HG02981 (cell line): ENCODE measurements at regions not wholly inside any gene's neighbourhood (a gene's known extent, or its start where the extent isn't known, plus 50 kb on each side); places are given as distances from the start of the nearest gene placed in this dataset.
"Not testable (repeated sequence)": the region's sequence is repeated elsewhere in the genome, so short reads cannot be mapped to it uniquely, and the experiment has no call there.

Experiments
- ATAC-seq: cut with Tn5 transposase; IDR thresholded peaks from one replicate; pipeline ENCODE4 v1.9.1; 2021; ENCODE audit warnings: mild to moderate bottlenecking, moderate library complexity; ENCODE audit not compliant: unreplicated experiment

- no peak for ATAC-seq
Observed at GRCh38 chr5:110917161-110917875, 154.2 kb upstream of the TSLP start.

GRCh38 chr5:110918683-110919082, 152.8 kb upstream of the TSLP start:
- no peak for ATAC-seq

- ATAC-seq, result no peak
Observed at GRCh38 chr5:110923971-110924370, 147.5 kb upstream of the TSLP start.

GRCh38 chr5:110925398-110925797, 146.1 kb upstream of the TSLP start:
- ATAC-seq, result no peak

- ATAC-seq, result no peak
Observed at GRCh38 chr5:110925916-110926315, 145.6 kb upstream of the TSLP start.

GRCh38 chr5:110932755-110933488, 138.6 kb upstream of the TSLP start:
- peak; percentile 50 for ATAC-seq

GRCh38 chr5:110940136-110940535, 131.4 kb upstream of the TSLP start:
- no peak for ATAC-seq

- no peak for ATAC-seq
Observed at GRCh38 chr5:110945874-110946436, 125.6 kb upstream of the TSLP start.

- ATAC-seq, result no peak
Observed at GRCh38 chr5:110951373-110951791, 120.1 kb upstream of the TSLP start.

- ATAC-seq, result no peak
Observed at GRCh38 chr5:110956280-110956912, 115.1 kb upstream of the TSLP start.

- no peak for ATAC-seq
Observed at GRCh38 chr5:110956913-110957813, 114.3 kb upstream of the TSLP start.

GRCh38 chr5:110957934-110958333, 113.6 kb upstream of the TSLP start:
- no peak for ATAC-seq

GRCh38 chr5:110963495-110963894, 108.0 kb upstream of the TSLP start:
- ATAC-seq, result no peak

- no peak for ATAC-seq
Observed at GRCh38 chr5:110965773-110966581, 105.5 kb upstream of the TSLP start.

- no peak for ATAC-seq
Observed at GRCh38 chr5:110968246-110969005, 103.1 kb upstream of the TSLP start.

GRCh38 chr5:110969502-110969901, 102.0 kb upstream of the TSLP start:
- no peak for ATAC-seq

GRCh38 chr5:110973510-110973909, 98.0 kb upstream of the TSLP start:
- ATAC-seq, result no peak

- ATAC-seq, result no peak
Observed at GRCh38 chr5:110977915-110978314, 93.6 kb upstream of the TSLP start.

GRCh38 chr5:110985882-110986281, 85.6 kb upstream of the TSLP start:
- ATAC-seq, result not testable (repeated sequence)
